ENCODE measurements at regions not wholly inside any gene's neighbourhood (a gene's known extent, or its start where the extent isn't known, plus 50 kb on each side); places are given as distances from the start of the nearest gene placed in this dataset.
A peak's percentile ranks its signal among the peaks of the same experiment; 100 is the strongest.

GRCh38 chr15:62795700-62796695 lies 246.5 kb upstream of the TPM1 start:
- Histone ChIP-seq H3K27me3 (ENCODE audit: control insufficient read depth, extremely low read depth, insufficient read depth, low read length) (no peaks in the 10 kb centered on the region), H3K4me3 (ENCODE audit: control insufficient read depth in 2 of 3, extremely low read depth in 1 of 3, insufficient read depth in 2 of 3, low read depth in 1 of 3, low read length in 3 of 3) (no peak overlapping the region), H3K4me1 (ENCODE audit: control insufficient read depth, extremely low read depth, insufficient read depth, low read length) (peaks cover 2% of the 10 kb centered on the region), H3K27ac (ENCODE audit: control insufficient read depth, insufficient read depth, low read length) (no peak overlapping the region), H3K79me2 (ENCODE audit: control insufficient read depth, insufficient read depth, low read length) (no peaks in the 10 kb centered on the region), H3K9ac (ENCODE audit: control insufficient read depth, extremely low read depth, insufficient read depth, low read length) (no peak overlapping the region), H4K20me1 (ENCODE audit: control insufficient read depth, extremely low read depth, insufficient read depth, low read length) (no peaks in the 10 kb centered on the region), H3K36me3 (ENCODE audit: control insufficient read depth in 2 of 2, extremely low read depth in 1 of 2, insufficient read depth in 2 of 2, low read length in 2 of 2) (peaks cover 0 to 4% of the 10 kb centered on the region in 2 experiments), H2AFZ (ENCODE audit: control insufficient read depth, low read length) (no peak overlapping the region), H3K4me2 (ENCODE audit: control insufficient read depth, extremely low read depth, insufficient read depth, low read depth, low read length) (no peak overlapping the region), H3K9me3 (ENCODE audit: control insufficient read depth, low read depth, low read length) (no peaks in the 10 kb centered on the region), H3K9me1 (ENCODE audit: control insufficient read depth, extremely low read depth, insufficient read depth, low read length) (no peaks in the 10 kb centered on the region)
- dilution Hi-C loops (cut with MboI; ENCODE audit: extremely low pct_ligation_motif_present, low sequenced_read_pairs) = no loop called here
- DNase-seq (ENCODE audit: low read depth, low spot score) (no peak), FAIRE-seq (peak; percentile 39)
- TF ChIP-seq CTCF (optimal IDR thresholded peaks at IDR 0.05 in 1 of 3, IDR thresholded peaks at IDR 0.05 in 1 of 3, conservative IDR thresholded peaks at IDR 0.05 in 1 of 3; ENCODE audit: extremely low read depth in 1 of 3, insufficient read depth in 2 of 3, low read length in 3 of 3) (no peak), EZH2 (IDR thresholded peaks at IDR 0.05; ENCODE audit: low read length) (no peak)

- Histone ChIP-seq H2AFZ (ENCODE audit: control insufficient read depth, low read length) (no peak overlapping the region), H3K79me2 (ENCODE audit: control insufficient read depth, insufficient read depth, low read length) (no peaks in the 10 kb centered on the region), H3K4me3 (ENCODE audit: control insufficient read depth in 2 of 3, extremely low read depth in 1 of 3, insufficient read depth in 2 of 3, low read depth in 1 of 3, low read length in 3 of 3) (no peak overlapping the region), H3K4me1 (ENCODE audit: control insufficient read depth, extremely low read depth, insufficient read depth, low read length) (peaks cover 2% of the 10 kb centered on the region), H3K9me1 (ENCODE audit: control insufficient read depth, extremely low read depth, insufficient read depth, low read length) (no peaks in the 10 kb centered on the region), H3K4me2 (ENCODE audit: control insufficient read depth, extremely low read depth, insufficient read depth, low read depth, low read length) (no peak overlapping the region), H3K36me3 (ENCODE audit: control insufficient read depth in 2 of 2, extremely low read depth in 1 of 2, insufficient read depth in 2 of 2, low read length in 2 of 2) (peaks cover 0 to 4% of the 10 kb centered on the region in 2 experiments), H3K27me3 (ENCODE audit: control insufficient read depth, extremely low read depth, insufficient read depth, low read length) (no peaks in the 10 kb centered on the region), H3K9me3 (ENCODE audit: control insufficient read depth, low read depth, low read length) (no peaks in the 10 kb centered on the region), H3K9ac (ENCODE audit: control insufficient read depth, extremely low read depth, insufficient read depth, low read length) (no peak overlapping the region), H3K27ac (ENCODE audit: control insufficient read depth, insufficient read depth, low read length) (no peak overlapping the region), H4K20me1 (ENCODE audit: control insufficient read depth, extremely low read depth, insufficient read depth, low read length) (no peaks in the 10 kb centered on the region)
- FAIRE-seq = no peak
- TF ChIP-seq CTCF (optimal IDR thresholded peaks at IDR 0.05 in 1 of 3, IDR thresholded peaks at IDR 0.05 in 1 of 3, conservative IDR thresholded peaks at IDR 0.05 in 1 of 3; ENCODE audit: extremely low read depth in 1 of 3, insufficient read depth in 2 of 3, low read length in 3 of 3) = no peak
- TF ChIP-seq EZH2 (IDR thresholded peaks at IDR 0.05; ENCODE audit: low read length) = no peak
- dilution Hi-C loops (cut with MboI; ENCODE audit: extremely low pct_ligation_motif_present, low sequenced_read_pairs) = no loop called here
- no peak for DNase-seq (ENCODE audit: low read depth, low spot score)
Measured at GRCh38 chr15:62797171-62797570, 245.4 kb upstream of the TPM1 start.

All from keratinocyte (primary cell).